ENCODE measurements at regions not wholly inside any gene's neighbourhood (a gene's known extent, or its start where the extent isn't known, plus 50 kb on each side); places are given as distances from the start of the nearest gene placed in this dataset.

DNA sequence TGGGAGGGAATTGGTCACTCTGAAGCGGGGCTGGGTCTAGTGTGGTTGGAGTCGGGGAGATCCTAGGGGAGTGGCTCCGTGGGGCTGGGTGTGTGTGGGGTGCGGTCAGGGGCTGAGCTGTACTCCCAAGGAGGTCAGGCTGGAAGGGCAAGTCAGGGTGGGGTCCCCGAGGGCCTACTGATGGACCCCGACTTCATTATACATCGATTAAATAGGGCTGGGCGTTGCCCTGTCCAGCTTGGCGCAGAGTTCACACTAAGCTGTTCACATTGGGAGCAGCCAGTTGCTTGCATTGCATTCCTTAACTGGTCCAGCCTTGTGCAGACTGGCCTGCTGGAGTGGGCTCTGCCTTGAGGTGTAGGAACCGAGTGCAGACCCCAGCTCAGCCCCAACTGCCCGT is 131.2 kb downstream of the ASB1 start:
- DNase-seq: no peak
- Histone ChIP-seq H3K4me3 (no peak overlapping the region), H3K36me3 (no peaks in the 10 kb centered on the region), H3K27me3 (peaks cover 0 to 31% of the 10 kb centered on the region in 2 donors), H3K9me3 (peaks cover 0 to 12% (median 4%) of the 10 kb centered on the region in 3 donors), H3K27ac (no peak overlapping the region), H3K4me1 (no peaks in the 10 kb centered on the region)
- intact Hi-C loops (cut with DNase I; ENCODE audit: low total_unique reads): no loop called here
- TF ChIP-seq, protein P1, sequence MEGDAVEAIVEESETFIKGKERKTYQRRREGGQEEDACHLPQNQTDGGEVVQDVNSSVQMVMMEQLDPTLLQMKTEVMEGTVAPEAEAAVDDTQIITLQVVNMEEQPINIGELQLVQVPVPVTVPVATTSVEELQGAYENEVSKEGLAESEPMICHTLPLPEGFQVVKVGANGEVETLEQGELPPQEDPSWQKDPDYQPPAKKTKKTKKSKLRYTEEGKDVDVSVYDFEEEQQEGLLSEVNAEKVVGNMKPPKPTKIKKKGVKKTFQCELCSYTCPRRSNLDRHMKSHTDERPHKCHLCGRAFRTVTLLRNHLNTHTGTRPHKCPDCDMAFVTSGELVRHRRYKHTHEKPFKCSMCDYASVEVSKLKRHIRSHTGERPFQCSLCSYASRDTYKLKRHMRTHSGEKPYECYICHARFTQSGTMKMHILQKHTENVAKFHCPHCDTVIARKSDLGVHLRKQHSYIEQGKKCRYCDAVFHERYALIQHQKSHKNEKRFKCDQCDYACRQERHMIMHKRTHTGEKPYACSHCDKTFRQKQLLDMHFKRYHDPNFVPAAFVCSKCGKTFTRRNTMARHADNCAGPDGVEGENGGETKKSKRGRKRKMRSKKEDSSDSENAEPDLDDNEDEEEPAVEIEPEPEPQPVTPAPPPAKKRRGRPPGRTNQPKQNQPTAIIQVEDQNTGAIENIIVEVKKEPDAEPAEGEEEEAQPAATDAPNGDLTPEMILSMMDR (IDR thresholded peaks at IDR 0.05): no peak

DNA sequence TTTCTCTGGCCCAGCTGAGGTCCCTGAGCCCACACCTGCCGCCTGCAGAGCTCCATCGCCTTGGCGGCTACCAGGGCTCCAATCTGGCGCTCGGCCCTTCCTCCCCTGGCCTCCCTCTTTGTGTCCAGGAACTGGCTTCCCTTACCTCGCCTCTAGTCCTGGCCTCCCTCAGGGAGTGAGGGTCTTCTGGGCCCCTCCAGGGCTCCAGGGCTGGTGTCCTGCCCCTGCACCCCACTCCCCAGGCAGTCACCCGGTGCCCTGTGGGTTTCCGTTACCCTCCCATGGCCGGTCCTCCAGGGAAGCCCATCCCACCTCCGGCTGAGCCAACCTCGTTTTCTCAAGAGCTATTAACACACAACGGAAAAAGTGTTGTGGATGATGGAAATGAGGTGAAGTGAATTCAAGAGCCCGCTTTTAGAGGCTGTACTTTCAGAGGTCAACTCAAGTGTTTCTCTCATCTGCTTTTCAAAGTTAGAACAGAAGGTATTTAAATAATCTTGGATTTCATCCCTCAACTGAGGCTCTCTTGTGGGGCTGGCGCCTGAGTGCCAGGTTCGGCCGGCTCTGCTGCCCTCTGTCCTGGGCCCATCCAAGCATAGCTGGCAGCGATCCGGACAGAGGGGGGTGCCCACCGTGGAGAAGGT is 131.9 kb downstream of the ASB1 start:
- no peak for DNase-seq
- Histone ChIP-seq H3K4me3 (no peak overlapping the region), H3K36me3 (no peaks in the 10 kb centered on the region), H3K4me1 (no peaks in the 10 kb centered on the region), H3K27ac (no peak overlapping the region), H3K27me3 (peaks cover 0 to 31% of the 10 kb centered on the region in 2 donors), H3K9me3 (peaks cover 0 to 7% (median 4%) of the 10 kb centered on the region in 3 donors)
- TF ChIP-seq, protein P1 (IDR thresholded peaks at IDR 0.05): no peak
- intact Hi-C loops (cut with DNase I; ENCODE audit: low total_unique reads): no loop called here

DNA sequence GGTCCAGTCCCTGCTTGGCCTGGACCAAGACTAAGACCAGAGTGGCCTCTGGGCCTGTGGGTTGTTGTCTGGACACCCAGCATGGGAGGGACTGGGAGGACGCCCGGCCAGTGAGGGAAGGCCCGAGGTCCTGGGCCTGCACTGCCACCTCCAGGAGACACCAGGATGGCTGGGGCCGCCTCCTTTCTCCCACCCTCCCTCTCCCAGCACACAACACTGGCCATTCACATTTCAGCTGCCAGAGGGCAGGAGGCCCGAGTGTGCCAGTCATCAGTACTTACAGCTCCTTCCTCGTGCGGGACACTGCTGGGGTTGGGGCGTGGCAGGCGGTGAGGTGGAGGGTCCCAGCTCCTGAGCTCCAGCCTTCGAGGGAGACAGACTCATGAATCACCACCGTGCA is 133.5 kb downstream of the ASB1 start:
- no peak for DNase-seq
- TF ChIP-seq, protein P1 (IDR thresholded peaks at IDR 0.05): no peak
- Histone ChIP-seq H3K4me3 (no peak overlapping the region), H3K9me3 (no peaks in the 10 kb centered on the region), H3K27ac (no peak overlapping the region), H3K36me3 (no peaks in the 10 kb centered on the region), H3K4me1 (no peaks in the 10 kb centered on the region), H3K27me3 (peaks cover 0 to 42% of the 10 kb centered on the region in 2 donors)
- intact Hi-C loops (cut with DNase I; ENCODE audit: low total_unique reads): no loop called here

DNA sequence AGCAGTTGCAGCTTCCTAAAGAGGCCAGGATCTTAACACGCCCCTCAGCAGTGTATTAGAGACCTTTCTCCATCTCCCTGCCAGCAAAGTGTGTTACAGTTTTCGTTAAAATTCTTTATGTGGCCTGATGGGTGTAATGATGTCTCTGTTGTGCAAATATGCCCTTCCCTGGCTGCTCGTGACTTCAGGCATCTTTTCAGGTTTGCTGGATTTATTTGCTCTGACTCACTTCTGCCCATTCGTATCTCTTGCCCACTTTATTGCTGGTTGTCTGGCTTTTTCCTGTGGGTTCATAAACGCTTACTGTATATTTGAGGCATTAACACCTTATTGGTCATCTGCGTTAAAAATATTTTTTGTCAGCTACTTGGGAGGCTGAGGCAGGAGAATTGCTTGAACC is 134.5 kb downstream of the ASB1 start:
- Histone ChIP-seq H3K27ac (no peak overlapping the region), H3K4me3 (no peak overlapping the region), H3K27me3 (peaks cover 0 to 42% of the 10 kb centered on the region in 2 donors), H3K36me3 (no peaks in the 10 kb centered on the region), H3K9me3 (no peaks in the 10 kb centered on the region), H3K4me1 (no peaks in the 10 kb centered on the region)
- DNase-seq: no peak
- TF ChIP-seq, protein P1 (IDR thresholded peaks at IDR 0.05): no peak
- intact Hi-C loops (cut with DNase I; ENCODE audit: low total_unique reads): no loop called here

DNA sequence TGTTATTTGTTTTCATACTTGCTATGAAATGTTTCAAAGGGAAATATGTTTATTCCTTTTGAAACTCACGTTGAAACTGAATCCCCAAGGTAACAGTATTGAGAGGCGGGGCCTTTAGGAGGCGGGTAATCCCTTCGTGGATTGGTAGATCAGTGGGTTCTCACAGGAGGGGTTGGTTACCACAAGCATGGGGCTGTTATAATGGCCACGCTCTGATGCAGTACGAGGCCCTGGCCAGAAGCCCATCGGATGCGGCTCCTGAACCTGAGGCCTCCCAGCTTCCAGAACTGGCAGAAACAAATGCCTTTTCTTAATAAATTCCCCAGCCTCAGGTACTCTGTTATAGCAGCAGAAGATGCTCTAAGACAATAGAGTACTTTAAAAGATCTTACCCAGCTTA is 135.7 kb downstream of the ASB1 start:
- Histone ChIP-seq H3K27me3 (peaks cover 0 to 47% of the 10 kb centered on the region in 2 donors), H3K27ac (no peak overlapping the region), H3K4me1 (no peaks in the 10 kb centered on the region), H3K4me3 (no peak overlapping the region), H3K36me3 (no peaks in the 10 kb centered on the region), H3K9me3 (no peaks in the 10 kb centered on the region)
- TF ChIP-seq, protein P1 (IDR thresholded peaks at IDR 0.05): no peak
- intact Hi-C loops (cut with DNase I; ENCODE audit: low total_unique reads): no loop called here
- DNase-seq: no peak

DNA sequence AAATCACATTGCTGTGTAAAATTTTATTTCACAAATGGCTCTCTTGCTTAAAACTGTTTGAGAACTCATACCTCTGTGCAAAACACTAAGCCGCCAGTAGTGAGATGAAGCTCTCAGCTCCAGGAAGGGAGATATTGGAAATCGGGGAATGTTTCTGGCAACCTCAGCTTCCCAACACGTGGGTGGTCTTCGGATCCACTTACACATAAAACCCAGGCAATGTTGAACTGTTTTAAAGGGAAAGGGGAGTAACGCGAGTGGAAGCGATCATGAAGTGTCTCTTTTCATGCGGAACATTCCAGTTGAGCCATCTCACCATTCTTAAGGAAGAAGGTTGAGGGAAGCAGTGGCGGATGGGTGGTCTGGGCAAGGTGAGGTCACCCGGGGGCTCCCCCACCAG is 136.8 kb downstream of the ASB1 start:
- H3K9me3 ChIP-seq: no peaks in the 10 kb centered on the region
- no peak overlapping the region for H3K27ac ChIP-seq
- intact Hi-C loops (cut with DNase I; ENCODE audit: low total_unique reads): no loop called here
- no peak overlapping the region for H3K4me3 ChIP-seq
- H3K4me1 ChIP-seq: no peaks in the 10 kb centered on the region
- H3K36me3 ChIP-seq: no peaks in the 10 kb centered on the region
- peaks cover 0 to 46% of the 10 kb centered on the region in 2 donors for H3K27me3 ChIP-seq
- TF ChIP-seq, protein P1 (IDR thresholded peaks at IDR 0.05): no peak
- DNase-seq: no peak
